Lower lobe of right lung (tissue), 2 donors: ENCODE measurements at regions not wholly inside any gene's neighbourhood (a gene's known extent, or its start where the extent isn't known, plus 50 kb on each side); places are given as distances from the start of the nearest gene placed in this dataset.

ENCODE experiments used
- ATAC-seq, 2 donors: fragments of 200-7000 bp; cut with Tn5 transposase; one replicate each; pipeline ENCODE4 v1.9.1; 2020 to 2022; ENCODE audit warnings: mild to moderate bottlenecking in 2 of 2, moderate library complexity in 2 of 2
- DNase-seq: peaks from one replicate; pipeline ENCODE4 v3.0.0-alpha.2; 2020
- H3K27ac ChIP-seq: fragments of 200-600 bp; one replicate; pipeline ENCODE4 v1.8.0; 2022
- H3K27me3 ChIP-seq: fragments of 200-600 bp; one replicate; pipeline ENCODE4 v1.8.0; 2022; ENCODE audit warnings: low read depth
- H3K36me3 ChIP-seq: fragments of 200-600 bp; one replicate; pipeline ENCODE4 v1.8.0; 2022; ENCODE audit warnings: mild to moderate bottlenecking
- H3K4me1 ChIP-seq: fragments of 200-600 bp; one replicate; pipeline ENCODE4 v1.8.0; 2022
- H3K4me3 ChIP-seq: fragments of 200-600 bp; one replicate; pipeline ENCODE4 v1.8.0; 2022; ENCODE audit warnings: mild to moderate bottlenecking
- H3K9me3 ChIP-seq: fragments of 200-600 bp; one replicate; pipeline ENCODE4 v1.8.0; 2022
- CTCF ChIP-seq: fragments of 200-600 bp; IDR thresholded peaks from one replicate; pipeline ENCODE4 v1.8.0; 2022; ENCODE audit warnings: antibody characterized with exemption, mild to moderate bottlenecking
- intact Hi-C: fragments of 100-400 bp; cut with DNase I; formaldehyde crosslinking; loops from one replicate; pipeline ENCODE4 v1.11.0; 2022
- donor health status: DM: no; HTN: yes; CAD: no; lungs with severe emphysema.

GRCh38 chr1:10936998-10937901 lies 75.2 kb upstream of the TARDBP start:
- DNase-seq, result no peak
- TF ChIP-seq CTCF, result no peak
- Histone ChIP-seq H3K4me1 (peaks cover 7% of the 10 kb centered on the region), H3K27ac (no peak overlapping the region), H3K36me3 (no peaks in the 10 kb centered on the region), H3K9me3 (no peaks in the 10 kb centered on the region), H3K27me3 (peaks cover 7% of the 10 kb centered on the region), H3K4me3 (no peak overlapping the region)
- ATAC-seq, result no peak
- intact Hi-C loops, result no loop called here

GRCh38 chr1:10938741-10939417 lies 73.6 kb upstream of the TARDBP start:
- DNase-seq, result no peak

GRCh38 chr1:10939654-10940450 lies 72.6 kb upstream of the TARDBP start:
- TF ChIP-seq CTCF, result no peak
- Histone ChIP-seq H3K27me3 (peaks cover 7% of the 10 kb centered on the region), H3K36me3 (no peaks in the 10 kb centered on the region), H3K4me3 (peak overlapping the region; percentile 19), H3K4me1 (peaks cover 24% of the 10 kb centered on the region), H3K27ac (no peak overlapping the region), H3K9me3 (no peaks in the 10 kb centered on the region)
- ATAC-seq (no peak), DNase-seq (no peak)
- intact Hi-C loops, result no loop called here

More at GRCh38 chr1:10938741-10939417, 73.6 kb upstream of the TARDBP start:
- intact Hi-C loops, result no loop called here
- TF ChIP-seq CTCF, result no peak
- no peak overlapping the region for H3K27ac ChIP-seq
- H3K36me3 ChIP-seq, result no peaks in the 10 kb centered on the region
- no peak for ATAC-seq
- H3K27me3 ChIP-seq, result peaks cover 7% of the 10 kb centered on the region
- no peaks in the 10 kb centered on the region for H3K9me3 ChIP-seq
- peaks cover 16% of the 10 kb centered on the region for H3K4me1 ChIP-seq
- no peak overlapping the region for H3K4me3 ChIP-seq

- H3K9me3 ChIP-seq, result no peaks in the 10 kb centered on the region
- ATAC-seq, result no peak
- no peak for TF ChIP-seq CTCF
- DNase-seq, result no peak
- peaks cover 7% of the 10 kb centered on the region for H3K27me3 ChIP-seq
- intact Hi-C loops, result no loop called here
- no peak overlapping the region for H3K27ac ChIP-seq
- peak overlapping the region; percentile 19 for H3K4me3 ChIP-seq
- peaks cover 24% of the 10 kb centered on the region for H3K4me1 ChIP-seq
- no peaks in the 10 kb centered on the region for H3K36me3 ChIP-seq
Observed at GRCh38 chr1:10940451-10940804, 72.0 kb upstream of the TARDBP start.

- Histone ChIP-seq H3K36me3 (no peaks in the 10 kb centered on the region), H3K9me3 (no peaks in the 10 kb centered on the region), H3K27ac (no peak overlapping the region), H3K4me3 (no peak overlapping the region), H3K27me3 (peaks cover 7% of the 10 kb centered on the region), H3K4me1 (peaks cover 24% of the 10 kb centered on the region)
- intact Hi-C loops, result no loop called here
- DNase-seq, result no peak
- TF ChIP-seq CTCF, result no peak
- no peak for ATAC-seq
Observed at GRCh38 chr1:10940838-10941237, 71.6 kb upstream of the TARDBP start.
